Activated T-cell treated with anti-CD3 and anti-CD28 coated beads, Interleukin-2, amount 50 U/mL, for 72 hours (primary cell): ENCODE measurements at regions not wholly inside any gene's neighbourhood (a gene's known extent, or its start where the extent isn't known, plus 50 kb on each side); places are given as distances from the start of the nearest gene placed in this dataset.

Source experiments
- ATAC-seq, 2 donors: fragments of 150-1000 bp; cut with Tn5 transposase; replicated peaks in 1 of 2; 2 replicates each; pipeline ENCODE4 v1.10.0; 2021; ENCODE audit warnings: moderate library complexity in 2 of 2, mild to moderate bottlenecking in 1 of 2
- DNase-seq, 2 donors: peaks; one replicate each; pipeline ENCODE4 v3.0.0; 2021 to 2022; ENCODE audit warnings: mixed read lengths in 1 of 2
- H3K27ac Mint-ChIP-seq: one replicate; pipeline ENCODE4 v1.8.0; 2022; ENCODE audit warnings: mild to moderate bottlenecking, moderate library complexity, mixed read lengths
- H3K27me3 Mint-ChIP-seq: one replicate; pipeline ENCODE4 v1.8.0; 2022; ENCODE audit warnings: low read depth, mixed read lengths
- H3K36me3 Mint-ChIP-seq, 2 donors: one replicate each; pipeline ENCODE4 v1.8.0; 2022; ENCODE audit warnings: mixed read lengths in 2 of 2, mild to moderate bottlenecking in 1 of 2; ENCODE audit not compliant: insufficient read depth in 2 of 2
- H3K4me1 Mint-ChIP-seq: one replicate; pipeline ENCODE4 v1.8.0; 2022; ENCODE audit warnings: low read depth, mixed read lengths
- H3K4me3 Mint-ChIP-seq, 2 donors: one replicate each; pipeline ENCODE4 v1.8.0; 2022; ENCODE audit warnings: mild to moderate bottlenecking in 2 of 2, mixed read lengths in 2 of 2, moderate library complexity in 2 of 2
- H3K9me3 Mint-ChIP-seq, 2 donors: one replicate each; pipeline ENCODE4 v1.8.0; 2022; ENCODE audit warnings: mixed read lengths in 2 of 2

- no peaks in the 10 kb centered on the region for H3K27me3 Mint-ChIP-seq
- H3K4me3 Mint-ChIP-seq, result no peak overlapping the region
- peaks cover 7 to 13% of the 10 kb centered on the region in 2 donors for H3K9me3 Mint-ChIP-seq
- H3K4me1 Mint-ChIP-seq, result no peaks in the 10 kb centered on the region
- ATAC-seq (no peak), DNase-seq (no peak)
- no peaks in the 10 kb centered on the region for H3K36me3 Mint-ChIP-seq
- no peak overlapping the region for H3K27ac Mint-ChIP-seq
Measured at GRCh38 chr10:109149666-109150350, 773.5 kb downstream of the XPNPEP1 start.

GRCh38 chr10:109127363-109127762 is 795.9 kb downstream of the XPNPEP1 start:
- DNase-seq (no peak), ATAC-seq (no peak)
- H3K4me3 Mint-ChIP-seq, result no peak overlapping the region
- no peaks in the 10 kb centered on the region for H3K4me1 Mint-ChIP-seq
- H3K36me3 Mint-ChIP-seq, result no peaks in the 10 kb centered on the region
- no peaks in the 10 kb centered on the region for H3K27me3 Mint-ChIP-seq
- peaks cover 0 to 4% of the 10 kb centered on the region in 2 donors for H3K9me3 Mint-ChIP-seq
- H3K27ac Mint-ChIP-seq, result no peak overlapping the region

- Mint-ChIP-seq H3K4me3 (no peak overlapping the region), H3K4me1 (no peaks in the 10 kb centered on the region), H3K27me3 (no peaks in the 10 kb centered on the region), H3K36me3 (no peaks in the 10 kb centered on the region), H3K9me3 (peaks cover 0 to 4% of the 10 kb centered on the region in 2 donors), H3K27ac (no peak overlapping the region)
- ATAC-seq (no peak), DNase-seq (no peak)
Measured at GRCh38 chr10:109126541-109126940, 796.8 kb downstream of the XPNPEP1 start.

DNA sequence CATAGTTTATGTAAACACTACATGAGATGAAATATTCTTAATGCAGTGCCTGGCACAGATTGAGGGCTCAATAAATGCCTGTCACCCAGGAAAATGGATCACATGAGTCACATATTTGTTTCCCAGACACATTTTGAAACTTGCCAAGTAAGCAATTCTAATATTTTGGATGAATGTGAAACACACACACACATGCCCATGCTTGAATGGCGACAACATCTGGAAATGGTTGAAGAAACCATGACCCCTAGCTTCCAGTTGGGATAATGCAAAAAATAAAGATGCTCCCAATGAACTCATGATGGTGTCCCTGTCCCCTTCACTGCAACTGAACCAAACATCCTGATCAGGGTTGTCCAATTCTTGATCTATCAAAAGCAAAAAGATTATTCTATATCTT is 797.3 kb downstream of the XPNPEP1 start:
- H3K4me3 Mint-ChIP-seq, result no peak overlapping the region
- peaks cover 0 to 4% of the 10 kb centered on the region in 2 donors for H3K9me3 Mint-ChIP-seq
- H3K27me3 Mint-ChIP-seq, result no peaks in the 10 kb centered on the region
- no peak overlapping the region for H3K27ac Mint-ChIP-seq
- DNase-seq, result no peak
- no peaks in the 10 kb centered on the region for H3K36me3 Mint-ChIP-seq
- H3K4me1 Mint-ChIP-seq, result no peaks in the 10 kb centered on the region
- no peak for ATAC-seq

DNA sequence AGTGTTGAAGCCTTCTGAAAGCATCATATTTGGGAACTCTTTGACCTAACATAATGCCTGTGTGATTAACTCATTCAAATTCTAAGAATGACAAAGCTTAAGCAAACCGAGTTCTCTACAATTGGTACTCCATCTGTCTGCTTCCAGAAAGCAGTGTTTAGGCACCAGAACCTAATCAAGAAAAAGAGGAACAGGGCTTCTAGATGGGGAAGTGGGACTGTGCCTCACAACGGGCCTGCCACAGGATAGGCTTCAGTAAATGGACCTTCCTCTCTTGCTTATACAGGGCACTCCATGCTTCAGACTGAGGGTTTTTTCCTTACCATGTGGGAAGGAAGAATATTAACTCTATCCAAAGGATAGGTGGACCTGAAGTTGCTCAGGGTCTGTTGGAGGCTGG is 808.1 kb downstream of the XPNPEP1 start:
- ATAC-seq (no peak), DNase-seq (no peak)
- Mint-ChIP-seq H3K27ac (no peak overlapping the region), H3K4me3 (no peak overlapping the region), H3K36me3 (no peaks in the 10 kb centered on the region), H3K4me1 (no peaks in the 10 kb centered on the region), H3K27me3 (no peaks in the 10 kb centered on the region), H3K9me3 (peaks cover 10 to 13% of the 10 kb centered on the region in 2 donors)

GRCh38 chr10:109114579-109114978 is 808.7 kb downstream of the XPNPEP1 start:
- Mint-ChIP-seq H3K27ac (no peak overlapping the region), H3K9me3 (peaks cover 10 to 13% of the 10 kb centered on the region in 2 donors), H3K27me3 (no peaks in the 10 kb centered on the region), H3K4me3 (no peak overlapping the region), H3K36me3 (no peaks in the 10 kb centered on the region), H3K4me1 (no peaks in the 10 kb centered on the region)
- DNase-seq (no peak), ATAC-seq (no peak)

GRCh38 chr10:109106604-109107003 is 816.7 kb downstream of the XPNPEP1 start:
- DNase-seq (no peak), ATAC-seq (no peak)
- peaks cover 1 to 9% of the 10 kb centered on the region in 2 donors for H3K9me3 Mint-ChIP-seq
- no peak overlapping the region for H3K4me3 Mint-ChIP-seq
- no peak overlapping the region for H3K27ac Mint-ChIP-seq
- no peaks in the 10 kb centered on the region for H3K36me3 Mint-ChIP-seq
- no peaks in the 10 kb centered on the region for H3K4me1 Mint-ChIP-seq
- H3K27me3 Mint-ChIP-seq, result no peaks in the 10 kb centered on the region

DNA sequence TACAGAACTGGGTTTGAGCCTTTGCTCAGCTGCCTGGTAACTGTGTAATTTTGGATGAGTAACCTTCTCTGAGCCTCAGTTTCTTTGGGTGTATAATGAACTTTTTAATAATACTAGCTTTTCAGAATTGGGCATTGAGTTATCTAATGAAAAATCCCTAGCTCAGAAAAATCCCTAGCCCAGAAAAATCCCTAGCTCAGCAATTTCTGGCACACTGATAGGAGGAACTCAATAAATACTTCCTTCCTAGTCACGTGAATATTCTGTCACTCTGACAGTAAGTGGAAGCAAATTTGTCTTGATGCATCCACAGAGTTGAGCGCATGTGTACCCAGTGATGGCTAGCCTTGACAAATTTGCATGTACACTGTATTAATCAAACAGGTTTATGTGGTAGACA is 817.6 kb downstream of the XPNPEP1 start:
- ATAC-seq (no peak), DNase-seq (no peak)
- Mint-ChIP-seq H3K27ac (no peak overlapping the region), H3K4me3 (no peak overlapping the region), H3K4me1 (no peaks in the 10 kb centered on the region), H3K36me3 (no peaks in the 10 kb centered on the region), H3K27me3 (no peaks in the 10 kb centered on the region), H3K9me3 (peaks cover 1 to 9% of the 10 kb centered on the region in 2 donors)

DNA sequence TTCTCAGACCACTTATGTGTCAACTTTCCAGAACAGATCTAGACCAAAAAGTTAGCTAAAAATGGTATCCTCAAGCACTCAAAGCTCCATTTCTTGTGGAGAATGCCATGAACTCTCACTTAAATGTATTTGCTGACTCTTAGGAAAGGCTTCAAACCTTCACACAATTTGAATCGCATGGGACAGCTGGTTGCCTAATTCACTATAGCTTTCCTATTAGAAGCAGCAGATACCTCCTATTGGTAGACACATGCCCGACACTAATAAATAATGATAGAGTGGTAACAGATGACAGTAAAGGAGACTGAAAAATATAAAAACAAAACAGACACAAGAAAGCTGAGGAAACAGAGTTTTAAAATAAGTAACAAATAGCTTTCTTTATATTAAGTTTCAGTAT is 818.5 kb downstream of the XPNPEP1 start:
- Mint-ChIP-seq H3K4me1 (no peaks in the 10 kb centered on the region), H3K27ac (no peak overlapping the region), H3K27me3 (no peaks in the 10 kb centered on the region)

GRCh38 chr10:109103278-109103677 is 820.0 kb downstream of the XPNPEP1 start:
- H3K9me3 Mint-ChIP-seq, result peaks cover 5 to 9% of the 10 kb centered on the region in 2 donors

More for the DNA sequence above, 818.5 kb downstream of the XPNPEP1 start:
- Mint-ChIP-seq H3K4me3 (no peak overlapping the region), H3K9me3 (peaks cover 5 to 9% of the 10 kb centered on the region in 2 donors), H3K36me3 (no peaks in the 10 kb centered on the region)
- ATAC-seq (no peak), DNase-seq (no peak)

GRCh38 chr10:109089779-109090178 is 833.5 kb downstream of the XPNPEP1 start:
- Mint-ChIP-seq H3K27ac (no peak overlapping the region), H3K27me3 (no peaks in the 10 kb centered on the region), H3K36me3 (peaks cover 0 to 2% of the 10 kb centered on the region in 2 donors), H3K4me1 (no peaks in the 10 kb centered on the region), H3K9me3 (peaks cover 2 to 3% of the 10 kb centered on the region in 2 donors), H3K4me3 (no peak overlapping the region)
- no peak for DNase-seq
- no peak for ATAC-seq

More at GRCh38 chr10:109103278-109103677, 820.0 kb downstream of the XPNPEP1 start:
- Mint-ChIP-seq H3K27ac (no peak overlapping the region), H3K4me1 (no peaks in the 10 kb centered on the region), H3K36me3 (no peaks in the 10 kb centered on the region), H3K4me3 (no peak overlapping the region), H3K27me3 (no peaks in the 10 kb centered on the region)
- ATAC-seq (no peak), DNase-seq (no peak)

DNA sequence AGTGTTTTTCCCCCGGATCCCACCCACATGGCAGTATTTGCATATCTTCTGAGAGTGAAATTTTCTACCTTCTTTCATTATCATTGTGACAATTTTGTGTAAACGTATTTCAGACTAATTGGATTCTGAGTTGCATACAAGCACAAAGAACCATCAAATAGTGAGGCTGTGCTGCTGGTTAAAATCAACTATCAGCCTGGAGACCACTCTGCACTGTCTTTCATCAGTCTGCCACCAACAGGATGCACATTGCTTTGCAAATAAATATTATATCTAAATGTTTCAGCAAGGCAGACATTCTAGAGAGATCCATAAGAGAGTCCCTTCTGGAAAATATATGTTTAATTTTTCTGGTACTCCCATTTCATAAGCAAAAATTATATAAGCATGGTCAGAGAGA is 851.8 kb downstream of the XPNPEP1 start:
- no peak for ATAC-seq
- H3K4me3 Mint-ChIP-seq, result no peak overlapping the region
- peaks cover 8 to 10% of the 10 kb centered on the region in 2 donors for H3K9me3 Mint-ChIP-seq
- DNase-seq, result no peak
- H3K27me3 Mint-ChIP-seq, result no peaks in the 10 kb centered on the region
- no peaks in the 10 kb centered on the region for H3K36me3 Mint-ChIP-seq
- no peak overlapping the region for H3K27ac Mint-ChIP-seq
- no peaks in the 10 kb centered on the region for H3K4me1 Mint-ChIP-seq

DNA sequence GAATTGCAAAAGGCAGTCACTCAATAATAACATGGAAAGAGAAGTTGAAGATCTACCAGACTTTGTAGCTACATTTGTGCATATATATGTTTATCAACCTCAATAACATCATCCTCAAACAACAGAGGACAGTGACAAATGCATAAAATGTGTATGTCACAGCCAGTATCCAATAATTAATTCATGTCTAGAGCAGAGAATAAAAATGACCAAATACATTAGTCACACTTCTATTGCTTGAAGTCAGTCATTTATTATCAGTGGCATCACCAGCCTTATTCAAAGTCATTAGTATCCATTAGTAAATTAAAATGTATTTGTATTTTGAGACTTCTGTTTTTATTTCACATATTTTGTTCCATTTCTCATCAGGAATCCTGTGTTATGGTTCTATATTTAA is 852.8 kb downstream of the XPNPEP1 start:
- Mint-ChIP-seq H3K36me3 (no peaks in the 10 kb centered on the region), H3K4me3 (no peak overlapping the region), H3K27ac (no peak overlapping the region), H3K27me3 (no peaks in the 10 kb centered on the region), H3K4me1 (no peaks in the 10 kb centered on the region), H3K9me3 (peaks cover 10% of the 10 kb centered on the region in 2 donors)
- DNase-seq, result no peak
- no peak for ATAC-seq

GRCh38 chr10:109067031-109067430 is 856.3 kb downstream of the XPNPEP1 start:
- DNase-seq (no peak), ATAC-seq (no peak)
- H3K4me1 Mint-ChIP-seq, result no peaks in the 10 kb centered on the region
- H3K36me3 Mint-ChIP-seq, result no peaks in the 10 kb centered on the region
- no peak overlapping the region for H3K27ac Mint-ChIP-seq
- peaks cover 6 to 12% of the 10 kb centered on the region in 2 donors for H3K9me3 Mint-ChIP-seq
- H3K27me3 Mint-ChIP-seq, result no peaks in the 10 kb centered on the region
- H3K4me3 Mint-ChIP-seq, result no peak overlapping the region
